Nephron (organoid): ENCODE measurements at regions not wholly inside any gene's neighbourhood (a gene's known extent, or its start where the extent isn't known, plus 50 kb on each side); places are given as distances from the start of the nearest gene placed in this dataset.
A peak's percentile ranks its signal among the peaks of the same experiment; 100 is the strongest.

ENCODE experiments used
- H3K27ac Mint-ChIP-seq, 3 experiments: 2 replicates each; pipeline ENCODE4 v1.8.0; 2020; ENCODE audit warnings: mixed read lengths in 3 of 3, mild to moderate bottlenecking in 2 of 3, moderate library complexity in 1 of 3
- H3K27me3 Mint-ChIP-seq: 2 replicates; pipeline ENCODE4 v1.8.0; 2021; ENCODE audit warnings: low read depth, mild to moderate bottlenecking, moderate library complexity, mixed read lengths
- H3K36me3 Mint-ChIP-seq: 2 replicates; pipeline ENCODE4 v1.8.0; 2020; ENCODE audit warnings: low read depth, mixed read lengths
- H3K4me1 Mint-ChIP-seq: 2 replicates; pipeline ENCODE4 v1.8.0; 2020; ENCODE audit warnings: mixed read lengths
- H3K4me3 Mint-ChIP-seq, 3 experiments: 2 replicates each; pipeline ENCODE4 v1.8.0; 2020; ENCODE audit warnings: mild to moderate bottlenecking in 3 of 3, mixed read lengths in 3 of 3, moderate library complexity in 2 of 3
- H3K9me3 Mint-ChIP-seq: 2 replicates; pipeline ENCODE4 v1.8.0; 2020; ENCODE audit warnings: mixed read lengths
- TF ChIP-seq, protein P1 (sequence below), 3 experiments: fragments of 200-600 bp; sonication (generic); IDR thresholded peaks; one replicate each; pipeline ENCODE4 v1.5.0; 2021; ENCODE audit warnings: antibody characterized with exemption in 3 of 3; ENCODE audit not compliant: unreplicated experiment in 3 of 3

DNA sequence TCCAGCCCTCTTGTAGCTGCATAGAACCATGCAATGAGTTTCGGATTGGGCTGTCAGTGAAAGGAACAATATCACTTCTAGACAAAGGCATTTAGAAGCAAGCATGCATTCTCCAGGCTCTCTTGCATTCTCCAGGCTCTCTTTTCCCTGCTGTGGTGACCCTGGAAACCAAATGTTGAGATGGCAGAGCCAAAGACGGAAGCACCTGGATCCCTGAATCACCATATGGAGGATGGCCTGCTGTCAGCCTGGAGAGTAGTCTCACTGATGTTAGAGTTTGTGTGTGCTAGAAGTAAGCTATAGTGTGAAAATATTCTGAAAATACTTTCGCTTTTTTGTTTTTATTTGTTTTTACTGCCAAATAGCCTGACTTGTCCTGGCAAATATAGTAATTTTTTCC, 203.9 kb downstream of the C1D start:
- no peaks in the 10 kb centered on the region for H3K9me3 Mint-ChIP-seq
- no peak overlapping the region for H3K27ac Mint-ChIP-seq
- H3K4me1 Mint-ChIP-seq, result peaks cover 11% of the 10 kb centered on the region
- H3K4me3 Mint-ChIP-seq, result no peak overlapping the region
- TF ChIP-seq, protein P1, sequence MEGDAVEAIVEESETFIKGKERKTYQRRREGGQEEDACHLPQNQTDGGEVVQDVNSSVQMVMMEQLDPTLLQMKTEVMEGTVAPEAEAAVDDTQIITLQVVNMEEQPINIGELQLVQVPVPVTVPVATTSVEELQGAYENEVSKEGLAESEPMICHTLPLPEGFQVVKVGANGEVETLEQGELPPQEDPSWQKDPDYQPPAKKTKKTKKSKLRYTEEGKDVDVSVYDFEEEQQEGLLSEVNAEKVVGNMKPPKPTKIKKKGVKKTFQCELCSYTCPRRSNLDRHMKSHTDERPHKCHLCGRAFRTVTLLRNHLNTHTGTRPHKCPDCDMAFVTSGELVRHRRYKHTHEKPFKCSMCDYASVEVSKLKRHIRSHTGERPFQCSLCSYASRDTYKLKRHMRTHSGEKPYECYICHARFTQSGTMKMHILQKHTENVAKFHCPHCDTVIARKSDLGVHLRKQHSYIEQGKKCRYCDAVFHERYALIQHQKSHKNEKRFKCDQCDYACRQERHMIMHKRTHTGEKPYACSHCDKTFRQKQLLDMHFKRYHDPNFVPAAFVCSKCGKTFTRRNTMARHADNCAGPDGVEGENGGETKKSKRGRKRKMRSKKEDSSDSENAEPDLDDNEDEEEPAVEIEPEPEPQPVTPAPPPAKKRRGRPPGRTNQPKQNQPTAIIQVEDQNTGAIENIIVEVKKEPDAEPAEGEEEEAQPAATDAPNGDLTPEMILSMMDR (IDR thresholded peaks at IDR 0.05; ENCODE audit: unreplicated experiment in 3 of 3), result no peak
- H3K36me3 Mint-ChIP-seq, result no peaks in the 10 kb centered on the region
- no peaks in the 10 kb centered on the region for H3K27me3 Mint-ChIP-seq

DNA sequence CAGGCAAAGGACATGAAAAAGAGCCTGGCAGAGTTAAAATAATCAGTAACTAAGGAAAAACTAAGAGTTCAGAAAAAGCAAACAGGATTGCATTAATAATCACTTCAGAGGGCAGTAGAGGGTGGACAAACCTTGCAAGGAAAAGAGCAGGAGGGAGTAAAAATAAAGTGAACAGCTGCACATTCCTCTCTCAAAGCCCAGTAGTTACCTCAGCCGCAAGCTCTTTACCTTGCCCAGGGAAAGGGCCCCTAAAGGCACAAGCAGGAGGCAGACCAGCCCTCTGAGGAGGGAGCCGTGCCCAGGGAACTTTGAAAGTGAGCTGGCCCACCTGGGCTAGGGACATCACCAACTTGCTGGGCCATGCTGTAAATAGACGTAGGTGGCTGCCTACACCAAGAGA, 196.9 kb downstream of the C1D start:
- no peaks in the 10 kb centered on the region for H3K36me3 Mint-ChIP-seq
- peaks cover 27% of the 10 kb centered on the region for H3K4me1 Mint-ChIP-seq
- no peaks in the 10 kb centered on the region for H3K27me3 Mint-ChIP-seq
- H3K4me3 Mint-ChIP-seq, result no peak overlapping the region
- H3K27ac Mint-ChIP-seq, result peak overlapping the region; percentile 58 to 82 (median 65)
- TF ChIP-seq, protein P1 (IDR thresholded peaks at IDR 0.05; ENCODE audit: unreplicated experiment in 3 of 3), result no peak
- no peaks in the 10 kb centered on the region for H3K9me3 Mint-ChIP-seq

DNA sequence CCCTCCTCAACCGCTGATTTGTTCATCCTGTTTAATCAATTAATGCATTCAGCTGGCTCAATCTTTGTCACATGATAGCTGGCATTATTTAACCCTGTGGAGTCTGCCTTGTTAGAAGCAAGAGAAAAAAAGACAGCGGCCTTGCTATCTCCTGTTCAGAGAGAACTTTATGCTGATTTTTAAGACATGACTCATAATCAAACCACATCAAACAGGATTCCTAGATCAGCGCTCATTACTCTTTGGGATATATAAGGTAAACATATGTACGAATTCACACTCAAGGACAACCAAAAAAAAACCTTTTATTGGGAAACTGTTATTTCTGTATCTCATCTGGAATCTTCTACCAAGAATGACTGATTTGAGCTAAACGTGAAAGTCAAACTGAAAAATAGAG, 195.1 kb downstream of the C1D start:
- no peak overlapping the region for H3K4me3 Mint-ChIP-seq
- peak overlapping the region; percentile 28 to 55 (median 38) for H3K27ac Mint-ChIP-seq
- peaks cover 42% of the 10 kb centered on the region for H3K4me1 Mint-ChIP-seq
- peaks cover 3% of the 10 kb centered on the region for H3K27me3 Mint-ChIP-seq
- no peaks in the 10 kb centered on the region for H3K36me3 Mint-ChIP-seq
- TF ChIP-seq, protein P1 (IDR thresholded peaks at IDR 0.05; ENCODE audit: unreplicated experiment in 3 of 3), result no peak
- no peaks in the 10 kb centered on the region for H3K9me3 Mint-ChIP-seq

DNA sequence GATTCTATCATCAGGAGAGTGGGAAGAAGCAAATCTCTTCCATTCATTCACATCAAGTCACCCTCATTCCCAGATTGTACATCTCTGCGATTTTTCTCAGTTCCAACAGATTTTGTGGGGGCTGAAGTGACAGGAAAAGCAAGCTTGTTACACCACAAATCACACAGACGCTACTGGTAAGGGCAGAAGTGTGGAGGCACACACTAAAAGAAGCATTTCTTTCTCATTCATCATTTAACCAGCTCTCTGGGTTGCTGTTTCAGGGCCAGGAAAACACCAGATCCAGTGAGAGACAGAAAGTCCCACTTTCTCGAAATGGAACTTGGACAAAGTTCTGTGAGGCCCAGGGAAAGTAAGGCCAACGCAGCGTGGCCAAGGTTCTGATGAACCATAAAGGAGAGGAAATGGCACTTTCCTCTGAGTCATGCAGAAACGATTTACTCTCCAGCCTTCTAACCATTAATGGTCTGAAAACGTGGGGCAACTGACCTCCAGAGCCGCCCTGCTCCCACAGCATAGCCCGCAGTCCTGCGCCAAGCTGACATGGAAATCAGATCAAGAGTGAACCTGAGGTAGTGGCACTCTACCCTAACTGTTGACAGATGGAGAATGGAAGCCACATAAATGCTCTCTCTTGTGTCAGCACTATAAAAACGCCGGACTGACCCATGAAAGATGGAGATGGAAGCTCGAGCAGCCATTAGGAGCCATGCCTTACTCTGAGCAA, 191.0 kb downstream of the C1D start:
- no peak overlapping the region for H3K4me3 Mint-ChIP-seq

DNA sequence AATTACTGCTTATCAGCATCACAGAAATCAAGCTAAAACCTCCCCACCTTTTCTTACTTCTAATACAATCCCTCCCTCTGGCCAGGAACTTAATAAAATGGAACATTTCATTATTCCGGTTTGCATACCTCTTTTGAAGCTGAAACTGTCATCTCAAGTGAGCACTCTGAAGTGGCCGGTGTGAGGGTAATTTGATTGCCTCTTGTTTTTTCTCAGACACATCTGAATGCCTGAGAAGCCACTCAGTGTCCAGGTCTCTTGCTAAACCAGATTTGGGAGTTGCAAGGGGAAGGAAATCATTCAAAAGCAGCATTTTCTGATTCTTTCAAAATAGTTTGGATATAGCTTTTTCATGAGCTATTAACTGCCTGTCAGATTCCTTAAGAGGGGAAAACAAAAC, 190.3 kb downstream of the C1D start:
- Mint-ChIP-seq H3K27ac (peak overlapping the region in 2 of 3 experiments; percentile 5 to 71), H3K4me1 (peaks cover 30% of the 10 kb centered on the region), H3K9me3 (no peaks in the 10 kb centered on the region), H3K4me3 (no peak overlapping the region), H3K36me3 (no peaks in the 10 kb centered on the region), H3K27me3 (peaks cover 9% of the 10 kb centered on the region)
- TF ChIP-seq, protein P1 (IDR thresholded peaks at IDR 0.05; ENCODE audit: unreplicated experiment in 3 of 3), result no peak

More for the DNA sequence above, 191.0 kb downstream of the C1D start:
- Mint-ChIP-seq H3K27ac (peak overlapping the region; percentile 5 to 71 (median 24)), H3K36me3 (no peaks in the 10 kb centered on the region), H3K4me1 (peaks cover 32% of the 10 kb centered on the region), H3K27me3 (peaks cover 7% of the 10 kb centered on the region), H3K9me3 (no peaks in the 10 kb centered on the region)
- TF ChIP-seq, protein P1 (IDR thresholded peaks at IDR 0.05; ENCODE audit: unreplicated experiment in 3 of 3), result no peak

DNA sequence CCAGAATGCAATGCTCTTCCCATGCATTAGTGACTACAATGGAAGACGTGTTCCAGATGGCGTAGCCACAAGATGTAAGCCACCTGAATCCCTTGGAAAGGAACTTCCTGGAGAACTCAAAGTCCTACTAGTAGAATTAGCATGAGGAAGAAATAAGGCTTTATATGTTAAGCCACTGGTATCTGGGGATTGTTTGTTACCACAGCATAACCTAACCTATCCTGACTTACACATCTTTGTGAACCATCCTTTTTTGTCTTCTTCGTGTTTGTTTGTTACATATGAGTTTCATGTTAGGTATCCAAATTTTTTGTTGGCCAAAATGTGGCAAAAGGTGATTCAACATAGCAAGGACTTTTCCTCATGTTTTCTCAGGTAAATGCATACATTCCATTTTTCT, 188.9 kb downstream of the C1D start:
- TF ChIP-seq, protein P1 (IDR thresholded peaks at IDR 0.05; ENCODE audit: unreplicated experiment in 3 of 3), result no peak
- Mint-ChIP-seq H3K36me3 (no peaks in the 10 kb centered on the region), H3K27me3 (peaks cover 14% of the 10 kb centered on the region), H3K4me1 (peaks cover 20% of the 10 kb centered on the region), H3K4me3 (no peak overlapping the region), H3K27ac (no peak overlapping the region), H3K9me3 (no peaks in the 10 kb centered on the region)
